Upper lobe of left lung (tissue), 4 donors: ENCODE measurements at regions not wholly inside any gene's neighbourhood (a gene's known extent, or its start where the extent isn't known, plus 50 kb on each side); places are given as distances from the start of the nearest gene placed in this dataset.

Source experiments
- POLR2AphosphoS5 ChIP-seq, 2 donors: sonication (generic); formaldehyde crosslinking; IDR thresholded peaks; one replicate each; pipeline ENCODE4 v1.5.1; 2017; ENCODE audit warnings: antibody characterized with exemption in 2 of 2
- TF ChIP-seq, protein P1 (sequence below), 6 experiments: fragments of 450-650 bp in 4 of 6; fragments of 200-600 bp in 2 of 6; sonication (generic) in 2 of 6; IDR thresholded peaks; one replicate each; pipeline ENCODE4 v1.5.1; 2016 to 2019; ENCODE audit warnings: antibody characterized with exemption in 6 of 6

DNA sequence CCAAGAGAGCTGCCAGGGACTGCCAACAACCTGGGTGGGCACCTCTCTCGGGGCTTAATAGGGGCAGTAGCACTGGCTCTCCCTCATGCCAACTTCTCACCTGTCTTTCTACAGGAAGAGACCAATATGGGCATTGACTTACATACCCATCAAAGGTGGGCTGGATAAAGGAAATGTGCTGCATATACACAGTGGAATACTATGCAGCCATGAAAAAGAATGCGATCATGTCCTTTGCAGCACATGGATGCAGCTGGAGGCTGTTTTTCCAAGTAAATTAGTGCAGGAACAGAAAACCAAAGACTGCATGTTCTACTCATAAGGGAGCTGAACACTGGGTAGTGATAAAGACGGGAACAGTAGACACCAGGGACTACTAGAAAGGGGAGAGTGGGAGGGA, 172.5 kb downstream of the URB2 start:
- TF ChIP-seq, protein P1, sequence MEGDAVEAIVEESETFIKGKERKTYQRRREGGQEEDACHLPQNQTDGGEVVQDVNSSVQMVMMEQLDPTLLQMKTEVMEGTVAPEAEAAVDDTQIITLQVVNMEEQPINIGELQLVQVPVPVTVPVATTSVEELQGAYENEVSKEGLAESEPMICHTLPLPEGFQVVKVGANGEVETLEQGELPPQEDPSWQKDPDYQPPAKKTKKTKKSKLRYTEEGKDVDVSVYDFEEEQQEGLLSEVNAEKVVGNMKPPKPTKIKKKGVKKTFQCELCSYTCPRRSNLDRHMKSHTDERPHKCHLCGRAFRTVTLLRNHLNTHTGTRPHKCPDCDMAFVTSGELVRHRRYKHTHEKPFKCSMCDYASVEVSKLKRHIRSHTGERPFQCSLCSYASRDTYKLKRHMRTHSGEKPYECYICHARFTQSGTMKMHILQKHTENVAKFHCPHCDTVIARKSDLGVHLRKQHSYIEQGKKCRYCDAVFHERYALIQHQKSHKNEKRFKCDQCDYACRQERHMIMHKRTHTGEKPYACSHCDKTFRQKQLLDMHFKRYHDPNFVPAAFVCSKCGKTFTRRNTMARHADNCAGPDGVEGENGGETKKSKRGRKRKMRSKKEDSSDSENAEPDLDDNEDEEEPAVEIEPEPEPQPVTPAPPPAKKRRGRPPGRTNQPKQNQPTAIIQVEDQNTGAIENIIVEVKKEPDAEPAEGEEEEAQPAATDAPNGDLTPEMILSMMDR (IDR thresholded peaks at IDR 0.05): no peak
- TF ChIP-seq POLR2AphosphoS5 (IDR thresholded peaks at IDR 0.05): no peak
